Sigmoid colon (tissue), 6 donors: ENCODE measurements at regions not wholly inside any gene's neighbourhood (a gene's known extent, or its start where the extent isn't known, plus 50 kb on each side); places are given as distances from the start of the nearest gene placed in this dataset.
"Not testable (repeated sequence)": the region's sequence is repeated elsewhere in the genome, so short reads cannot be mapped to it uniquely, and the experiment has no call there.

ENCODE experiments used
- DNase-seq: peaks from one replicate; pipeline ENCODE4 v3.0.0-alpha.2; 2019
- H3K27ac ChIP-seq, 4 donors: fragments of 200-600 bp; sonication (generic); one replicate each; pipeline ENCODE4 v1.5.1; 2016 to 2019; ENCODE audit warnings: mild to moderate bottlenecking in 1 of 4
- H3K27me3 ChIP-seq, 3 donors: fragments of 200-600 bp; sonication (generic); one replicate each; pipeline ENCODE4 v1.5.1; 2019; ENCODE audit warnings: mild to moderate bottlenecking in 1 of 3
- H3K36me3 ChIP-seq, 4 donors: fragments of 200-600 bp; sonication (generic); one replicate each; pipeline ENCODE4 v1.5.1; 2016 to 2019
- H3K4me1 ChIP-seq, 4 donors: fragments of 200-600 bp; sonication (generic); one replicate each; pipeline ENCODE4 v1.5.1; 2017 to 2019
- H3K4me3 ChIP-seq, 4 donors: fragments of 200-600 bp; sonication (generic); one replicate each; pipeline ENCODE4 v1.5.1; 2017 to 2019; ENCODE audit warnings: mild to moderate bottlenecking in 2 of 4, moderate library complexity in 1 of 4
- H3K9me3 ChIP-seq, 4 donors: fragments of 200-600 bp in 3 of 4; sonication (generic) in 3 of 4; one replicate each; pipeline versions ENCODE4 v1.5.1 to v1.6.1; 2013 to 2019
- CTCF ChIP-seq, 4 experiments: fragments of 450-650 bp in 3 of 4; fragments of 200-600 bp in 1 of 4; IDR thresholded peaks; one replicate each; pipeline ENCODE4 v1.5.1; 2016 to 2019; ENCODE audit warnings: antibody characterized with exemption in 4 of 4, mild to moderate bottlenecking in 3 of 4, moderate library complexity in 2 of 4
- EP300 ChIP-seq, 4 donors: sonication (generic); formaldehyde crosslinking; IDR thresholded peaks; one replicate each; pipeline ENCODE4 v1.6.1; 2017; ENCODE audit warnings: antibody characterized with exemption in 4 of 4
- POLR2A ChIP-seq, 2 donors: fragments of 450-650 bp; IDR thresholded peaks; one replicate each; pipeline ENCODE4 v1.6.1; 2016; ENCODE audit warnings: antibody characterized with exemption in 2 of 2, mild to moderate bottlenecking in 2 of 2, moderate library complexity in 2 of 2
- POLR2AphosphoS5 ChIP-seq, 4 donors: sonication (generic); formaldehyde crosslinking; IDR thresholded peaks; one replicate each; pipeline ENCODE4 v1.6.1; 2017; ENCODE audit warnings: antibody characterized with exemption in 4 of 4
- WGBS, 2 donors: extraction: QIAGEN DNeasy Blood & Tissue Kit; methylation state at CpG; one replicate each; pipeline ENCODE4 v1.1.7; 2013; 5-methylcytosine and 5-hydroxymethylcytosine counted together
- intact Hi-C: fragments of 100-400 bp; cut with DNase I; formaldehyde crosslinking; loops from one replicate; pipeline ENCODE4 v1.15.1; 2023
- donor health status: healthy with polysubstance abuse.
- donor health status: healthy.

GRCh38 chr2:63723709-63724108 is 118.0 kb upstream of the UGP2 start:
- Histone ChIP-seq H3K27ac (no peak overlapping the region), H3K27me3 (no peaks in the 10 kb centered on the region), H3K4me1 (no peaks in the 10 kb centered on the region), H3K4me3 (no peak overlapping the region), H3K36me3 (no peaks in the 10 kb centered on the region), H3K9me3 (peaks cover 0 to 2% (median 0%) of the 10 kb centered on the region in 4 donors)
- TF ChIP-seq POLR2A (IDR thresholded peaks at IDR 0.05) (no peak), POLR2AphosphoS5 (IDR thresholded peaks at IDR 0.05) (no peak), EP300 (IDR thresholded peaks at IDR 0.05) (no peak), CTCF (IDR thresholded peaks at IDR 0.05) (no peak)
- intact Hi-C loops: no loop called here
- DNase-seq: no peak
- WGBS, 2 donors: 91 to 96% methylated on average over 1 of the region's 1 CpG

- intact Hi-C loops, H3K27me3 ChIP-seq, H3K4me1 ChIP-seq, DNase-seq, H3K4me3 ChIP-seq, H3K9me3 ChIP-seq, H3K36me3 ChIP-seq, H3K27ac ChIP-seq: not testable (repeated sequence)
- 100% methylated on average over 1 of the region's 1 CpG for WGBS, 2 donors
Measured at GRCh38 chr2:63725212-63725611, 116.5 kb upstream of the UGP2 start.

GRCh38 chr2:63729362-63729761 is 112.3 kb upstream of the UGP2 start:
- no peak for TF ChIP-seq EP300 (IDR thresholded peaks at IDR 0.05)
- no peak for TF ChIP-seq POLR2AphosphoS5 (IDR thresholded peaks at IDR 0.05)
- TF ChIP-seq POLR2A (IDR thresholded peaks at IDR 0.05): no peak
- TF ChIP-seq CTCF (IDR thresholded peaks at IDR 0.05): no peak
- H3K36me3 ChIP-seq: no peaks in the 10 kb centered on the region
- DNase-seq: no peak
- no peak overlapping the region for H3K4me3 ChIP-seq
- WGBS, 2 donors: 94 to 100% methylated on average over 1 of the region's 1 CpG
- H3K9me3 ChIP-seq: peaks cover 0 to 2% (median 0%) of the 10 kb centered on the region in 4 donors
- no peaks in the 10 kb centered on the region for H3K4me1 ChIP-seq
- H3K27ac ChIP-seq: no peak overlapping the region
- intact Hi-C loops: no loop called here
- no peaks in the 10 kb centered on the region for H3K27me3 ChIP-seq

GRCh38 chr2:63729831-63730230 is 111.9 kb upstream of the UGP2 start:
- intact Hi-C loops: no loop called here

GRCh38 chr2:63734510-63734909 is 107.2 kb upstream of the UGP2 start:
- Histone ChIP-seq H3K27ac (no peak overlapping the region), H3K36me3 (no peaks in the 10 kb centered on the region), H3K4me1 (peaks cover 0 to 5% (median 0%) of the 10 kb centered on the region in 4 donors), H3K9me3 (no peaks in the 10 kb centered on the region), H3K4me3 (no peak overlapping the region), H3K27me3 (no peaks in the 10 kb centered on the region)
- TF ChIP-seq POLR2AphosphoS5 (IDR thresholded peaks at IDR 0.05) (no peak), CTCF (IDR thresholded peaks at IDR 0.05) (no peak), POLR2A (IDR thresholded peaks at IDR 0.05) (no peak), EP300 (IDR thresholded peaks at IDR 0.05) (no peak)
- WGBS, 2 donors: 55 to 66% methylated on average over 1 of the region's 1 CpG
- intact Hi-C loops: no loop called here
- no peak for DNase-seq

More at GRCh38 chr2:63729831-63730230, 111.9 kb upstream of the UGP2 start:
- TF ChIP-seq POLR2A (IDR thresholded peaks at IDR 0.05) (no peak), EP300 (IDR thresholded peaks at IDR 0.05) (no peak), POLR2AphosphoS5 (IDR thresholded peaks at IDR 0.05) (no peak), CTCF (IDR thresholded peaks at IDR 0.05) (no peak)
- Histone ChIP-seq H3K9me3 (peaks cover 0 to 2% (median 0%) of the 10 kb centered on the region in 4 donors), H3K27ac (no peak overlapping the region), H3K27me3 (no peaks in the 10 kb centered on the region), H3K4me3 (no peak overlapping the region), H3K36me3 (no peaks in the 10 kb centered on the region), H3K4me1 (no peaks in the 10 kb centered on the region)
- 89 to 94% methylated on average over 2 of the region's 2 CpGs for WGBS, 2 donors
- no peak for DNase-seq
